Mammary epithelial cell (primary cell): ENCODE measurements at regions not wholly inside any gene's neighbourhood (a gene's known extent, or its start where the extent isn't known, plus 50 kb on each side); places are given as distances from the start of the nearest gene placed in this dataset.

Experiments used
- EZH2 ChIP-seq: IDR thresholded peaks from 2 replicates; pipeline ENCODE4 v1.6.1; 2012; ENCODE audit warnings: low read length, inconsistent platforms, borderline replicate concordance
- TF ChIP-seq, protein P1 (sequence below), 2 donors: IDR thresholded peaks in 1 of 2; conservative IDR thresholded peaks in 1 of 2; 2 replicates each; pipeline ENCODE4 v1.5.1; 2011 to 2012; ENCODE audit warnings: inconsistent platforms in 2 of 2, low read length in 2 of 2, mild to moderate bottlenecking in 2 of 2, control low read depth in 1 of 2, low read depth in 1 of 2; ENCODE audit not compliant: insufficient read depth in 1 of 2; ENCODE audit errors: extremely low read depth in 1 of 2

- TF ChIP-seq, protein P1, sequence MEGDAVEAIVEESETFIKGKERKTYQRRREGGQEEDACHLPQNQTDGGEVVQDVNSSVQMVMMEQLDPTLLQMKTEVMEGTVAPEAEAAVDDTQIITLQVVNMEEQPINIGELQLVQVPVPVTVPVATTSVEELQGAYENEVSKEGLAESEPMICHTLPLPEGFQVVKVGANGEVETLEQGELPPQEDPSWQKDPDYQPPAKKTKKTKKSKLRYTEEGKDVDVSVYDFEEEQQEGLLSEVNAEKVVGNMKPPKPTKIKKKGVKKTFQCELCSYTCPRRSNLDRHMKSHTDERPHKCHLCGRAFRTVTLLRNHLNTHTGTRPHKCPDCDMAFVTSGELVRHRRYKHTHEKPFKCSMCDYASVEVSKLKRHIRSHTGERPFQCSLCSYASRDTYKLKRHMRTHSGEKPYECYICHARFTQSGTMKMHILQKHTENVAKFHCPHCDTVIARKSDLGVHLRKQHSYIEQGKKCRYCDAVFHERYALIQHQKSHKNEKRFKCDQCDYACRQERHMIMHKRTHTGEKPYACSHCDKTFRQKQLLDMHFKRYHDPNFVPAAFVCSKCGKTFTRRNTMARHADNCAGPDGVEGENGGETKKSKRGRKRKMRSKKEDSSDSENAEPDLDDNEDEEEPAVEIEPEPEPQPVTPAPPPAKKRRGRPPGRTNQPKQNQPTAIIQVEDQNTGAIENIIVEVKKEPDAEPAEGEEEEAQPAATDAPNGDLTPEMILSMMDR (conservative IDR thresholded peaks at IDR 0.05 in 1 of 2, IDR thresholded peaks at IDR 0.05 in 1 of 2; ENCODE audit: extremely low read depth in 1 of 2, insufficient read depth in 1 of 2, low read depth in 1 of 2, low read length in 2 of 2): no peak
- TF ChIP-seq EZH2: no peak
These were observed 1417.1 kb upstream of the ATXN8OS start for GRCh38 chr13:68690567-68690966.
